K562 (cell line): ENCODE measurements at regions not wholly inside any gene's neighbourhood (a gene's known extent, or its start where the extent isn't known, plus 50 kb on each side); places are given as distances from the start of the nearest gene placed in this dataset.
"Not testable (repeated sequence)": the region's sequence is repeated elsewhere in the genome, so short reads cannot be mapped to it uniquely, and the experiment has no call there.

Experiments used
- DMBX1 ChIP-seq: fragments of 250-450 bp; sonication (Bioruptor Pico); IDR thresholded peaks from 2 replicates; pipeline ENCODE4 v1.8.0; 2022; ENCODE audit warnings: inconsistent platforms, mild to moderate bottlenecking, moderate library complexity, borderline replicate concordance
- MYC ChIP-seq, 2 experiments: fragments of 250-450 bp in 1 of 2; sonication (Bioruptor Pico) in 1 of 2; IDR thresholded peaks; 2 replicates each; pipeline versions ENCODE4 v1.5.1 to v1.6.1; 2012 to 2021; ENCODE audit warnings: low read depth in 2 of 2, borderline replicate concordance in 1 of 2, improper control_type of control experiment in 1 of 2, low read length in 1 of 2, mild to moderate bottlenecking in 1 of 2, moderate library complexity in 1 of 2
- TEAD2 ChIP-seq: fragments of 450-650 bp; IDR thresholded peaks from 2 replicates; pipeline ENCODE4 v1.6.1; 2016; ENCODE audit warnings: missing genetic modification characterization, control low read depth, missing compliant biosample characterization
- ZNF316 ChIP-seq: fragments of 450-650 bp; IDR thresholded peaks from 2 replicates; pipeline ENCODE4 v1.6.1; 2016
- TF ChIP-seq, protein P1 (sequence below), 2 experiments: fragments of 450-650 bp in 1 of 2; sonication (generic) in 1 of 2; formaldehyde crosslinking in 1 of 2; IDR thresholded peaks; 2 replicates each; pipeline versions ENCODE4 v1.7.1 to v1.9.0; 2016 to 2022; ENCODE audit warnings: inconsistent platforms in 1 of 2, mild to moderate bottlenecking in 1 of 2, missing genetic modification reagents in 1 of 2
- TF ChIP-seq, protein P2 (sequence below): fragments of 450-650 bp; conservative IDR thresholded peaks from 2 replicates; pipeline ENCODE4 v1.6.1; 2016; ENCODE audit warnings: missing genetic modification characterization, low read depth, mild to moderate bottlenecking, missing compliant biosample characterization, moderate library complexity
- TF ChIP-seq, protein P3 (sequence below): fragments of 200-800 bp; sonication (Bioruptor generic); IDR thresholded peaks from 2 replicates; pipeline ENCODE4 v1.6.1; 2017; ENCODE audit warnings: missing genetic modification characterization, missing compliant biosample characterization
- TF ChIP-seq, protein P4 (sequence below): sonication (generic); formaldehyde crosslinking; IDR thresholded peaks from 2 replicates; pipeline ENCODE4 v1.8.1; 2023; ENCODE audit warnings: mild to moderate bottlenecking, missing genetic modification reagents
- TF ChIP-seq, protein P5 (sequence below), 3 experiments: fragments of 200-800 bp in 1 of 3; sonication (Bioruptor generic) in 1 of 3; sonication (generic) in 1 of 3; formaldehyde crosslinking in 1 of 3; IDR thresholded peaks; 2 replicates each; pipeline versions ENCODE4 v1.6.1 to v1.8.0; 2016 to 2022; ENCODE audit warnings: mild to moderate bottlenecking in 2 of 3, missing compliant biosample characterization in 2 of 3, missing genetic modification characterization in 2 of 3, missing genetic modification reagents in 1 of 3

DNA sequence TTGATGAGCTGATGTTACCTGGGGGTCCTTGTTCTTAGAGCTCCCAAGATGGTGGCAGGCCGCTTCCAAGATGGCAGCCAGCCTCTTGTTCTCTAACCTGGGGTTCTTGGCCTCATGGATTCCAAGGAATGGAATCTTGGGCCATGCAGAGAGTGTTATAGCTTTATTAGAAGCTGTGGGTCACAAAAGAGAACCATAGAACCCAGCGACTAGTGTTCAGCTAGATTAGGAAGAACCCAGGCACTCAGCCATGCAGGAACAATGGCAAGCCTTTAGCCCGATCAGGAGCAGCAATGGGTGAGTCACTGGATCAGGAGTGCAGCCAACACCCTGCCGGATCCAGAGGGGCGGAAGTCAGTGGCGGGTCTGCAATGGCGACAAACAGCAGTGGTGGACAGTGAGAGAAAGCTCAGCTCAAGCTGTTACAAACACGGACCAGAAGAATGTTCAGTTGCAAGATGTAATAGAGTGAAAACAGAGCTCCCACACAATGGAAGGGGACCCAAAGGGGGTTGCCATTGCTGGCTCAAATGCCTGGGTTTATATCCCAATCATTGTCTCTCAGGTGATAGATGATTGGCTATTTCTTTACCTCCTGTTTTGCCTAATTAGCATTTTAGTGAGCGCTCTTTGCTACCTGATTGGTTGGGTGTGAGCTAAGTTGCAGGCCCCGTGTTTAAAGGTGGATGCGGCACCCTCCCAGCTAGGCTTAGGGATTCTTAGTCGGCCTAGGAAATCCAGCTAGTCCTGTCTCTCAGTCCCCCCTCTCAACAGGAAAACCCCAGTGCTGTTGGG, 58.2 kb upstream of the CSF1 start (continued):
- TF ChIP-seq, protein P1, sequence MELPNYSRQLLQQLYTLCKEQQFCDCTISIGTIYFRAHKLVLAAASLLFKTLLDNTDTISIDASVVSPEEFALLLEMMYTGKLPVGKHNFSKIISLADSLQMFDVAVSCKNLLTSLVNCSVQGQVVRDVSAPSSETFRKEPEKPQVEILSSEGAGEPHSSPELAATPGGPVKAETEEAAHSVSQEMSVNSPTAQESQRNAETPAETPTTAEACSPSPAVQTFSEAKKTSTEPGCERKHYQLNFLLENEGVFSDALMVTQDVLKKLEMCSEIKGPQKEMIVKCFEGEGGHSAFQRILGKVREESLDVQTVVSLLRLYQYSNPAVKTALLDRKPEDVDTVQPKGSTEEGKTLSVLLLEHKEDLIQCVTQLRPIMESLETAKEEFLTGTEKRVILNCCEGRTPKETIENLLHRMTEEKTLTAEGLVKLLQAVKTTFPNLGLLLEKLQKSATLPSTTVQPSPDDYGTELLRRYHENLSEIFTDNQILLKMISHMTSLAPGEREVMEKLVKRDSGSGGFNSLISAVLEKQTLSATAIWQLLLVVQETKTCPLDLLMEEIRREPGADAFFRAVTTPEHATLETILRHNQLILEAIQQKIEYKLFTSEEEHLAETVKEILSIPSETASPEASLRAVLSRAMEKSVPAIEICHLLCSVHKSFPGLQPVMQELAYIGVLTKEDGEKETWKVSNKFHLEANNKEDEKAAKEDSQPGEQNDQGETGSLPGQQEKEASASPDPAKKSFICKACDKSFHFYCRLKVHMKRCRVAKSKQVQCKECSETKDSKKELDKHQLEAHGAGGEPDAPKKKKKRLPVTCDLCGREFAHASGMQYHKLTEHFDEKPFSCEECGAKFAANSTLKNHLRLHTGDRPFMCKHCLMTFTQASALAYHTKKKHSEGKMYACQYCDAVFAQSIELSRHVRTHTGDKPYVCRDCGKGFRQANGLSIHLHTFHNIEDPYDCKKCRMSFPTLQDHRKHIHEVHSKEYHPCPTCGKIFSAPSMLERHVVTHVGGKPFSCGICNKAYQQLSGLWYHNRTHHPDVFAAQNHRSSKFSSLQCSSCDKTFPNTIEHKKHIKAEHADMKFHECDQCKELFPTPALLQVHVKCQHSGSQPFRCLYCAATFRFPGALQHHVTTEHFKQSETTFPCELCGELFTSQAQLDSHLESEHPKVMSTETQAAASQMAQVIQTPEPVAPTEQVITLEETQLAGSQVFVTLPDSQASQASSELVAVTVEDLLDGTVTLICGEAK (IDR thresholded peaks at IDR 0.05): 0 out of 2 replicates have a peak, but pooled peaks have one; percentile 19
- TF ChIP-seq, protein P1 (CRISPR knock-in tag; IDR thresholded peaks at IDR 0.05): not testable (repeated sequence)
- TF ChIP-seq ZNF316: peak; percentile 71
- TF ChIP-seq, protein P2, sequence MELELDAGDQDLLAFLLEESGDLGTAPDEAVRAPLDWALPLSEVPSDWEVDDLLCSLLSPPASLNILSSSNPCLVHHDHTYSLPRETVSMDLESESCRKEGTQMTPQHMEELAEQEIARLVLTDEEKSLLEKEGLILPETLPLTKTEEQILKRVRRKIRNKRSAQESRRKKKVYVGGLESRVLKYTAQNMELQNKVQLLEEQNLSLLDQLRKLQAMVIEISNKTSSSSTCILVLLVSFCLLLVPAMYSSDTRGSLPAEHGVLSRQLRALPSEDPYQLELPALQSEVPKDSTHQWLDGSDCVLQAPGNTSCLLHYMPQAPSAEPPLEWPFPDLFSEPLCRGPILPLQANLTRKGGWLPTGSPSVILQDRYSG (tag): peak; percentile 92
- TF ChIP-seq, protein P3, sequence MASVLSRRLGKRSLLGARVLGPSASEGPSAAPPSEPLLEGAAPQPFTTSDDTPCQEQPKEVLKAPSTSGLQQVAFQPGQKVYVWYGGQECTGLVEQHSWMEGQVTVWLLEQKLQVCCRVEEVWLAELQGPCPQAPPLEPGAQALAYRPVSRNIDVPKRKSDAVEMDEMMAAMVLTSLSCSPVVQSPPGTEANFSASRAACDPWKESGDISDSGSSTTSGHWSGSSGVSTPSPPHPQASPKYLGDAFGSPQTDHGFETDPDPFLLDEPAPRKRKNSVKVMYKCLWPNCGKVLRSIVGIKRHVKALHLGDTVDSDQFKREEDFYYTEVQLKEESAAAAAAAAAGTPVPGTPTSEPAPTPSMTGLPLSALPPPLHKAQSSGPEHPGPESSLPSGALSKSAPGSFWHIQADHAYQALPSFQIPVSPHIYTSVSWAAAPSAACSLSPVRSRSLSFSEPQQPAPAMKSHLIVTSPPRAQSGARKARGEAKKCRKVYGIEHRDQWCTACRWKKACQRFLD (CRISPR knock-in tag): peak; percentile 95
- TF ChIP-seq TEAD2: 0 out of 2 replicates have a peak, but pooled peaks have one; percentile 1
- TF ChIP-seq DMBX1 (CRISPR knock-in tag): peak; percentile 92
- TF ChIP-seq, protein P4, sequence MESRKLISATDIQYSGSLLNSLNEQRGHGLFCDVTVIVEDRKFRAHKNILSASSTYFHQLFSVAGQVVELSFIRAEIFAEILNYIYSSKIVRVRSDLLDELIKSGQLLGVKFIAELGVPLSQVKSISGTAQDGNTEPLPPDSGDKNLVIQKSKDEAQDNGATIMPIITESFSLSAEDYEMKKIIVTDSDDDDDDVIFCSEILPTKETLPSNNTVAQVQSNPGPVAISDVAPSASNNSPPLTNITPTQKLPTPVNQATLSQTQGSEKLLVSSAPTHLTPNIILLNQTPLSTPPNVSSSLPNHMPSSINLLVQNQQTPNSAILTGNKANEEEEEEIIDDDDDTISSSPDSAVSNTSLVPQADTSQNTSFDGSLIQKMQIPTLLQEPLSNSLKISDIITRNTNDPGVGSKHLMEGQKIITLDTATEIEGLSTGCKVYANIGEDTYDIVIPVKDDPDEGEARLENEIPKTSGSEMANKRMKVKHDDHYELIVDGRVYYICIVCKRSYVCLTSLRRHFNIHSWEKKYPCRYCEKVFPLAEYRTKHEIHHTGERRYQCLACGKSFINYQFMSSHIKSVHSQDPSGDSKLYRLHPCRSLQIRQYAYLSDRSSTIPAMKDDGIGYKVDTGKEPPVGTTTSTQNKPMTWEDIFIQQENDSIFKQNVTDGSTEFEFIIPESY (CRISPR knock-in tag): peak; percentile 91
- TF ChIP-seq, protein P5, sequence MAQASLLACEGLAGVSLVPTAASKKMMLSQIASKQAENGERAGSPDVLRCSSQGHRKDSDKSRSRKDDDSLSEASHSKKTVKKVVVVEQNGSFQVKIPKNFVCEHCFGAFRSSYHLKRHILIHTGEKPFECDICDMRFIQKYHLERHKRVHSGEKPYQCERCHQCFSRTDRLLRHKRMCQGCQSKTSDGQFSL (CRISPR knock-in tag; IDR thresholded peaks at IDR 0.05): not testable (repeated sequence)
- TF ChIP-seq, protein P5 (tag; IDR thresholded peaks at IDR 0.05): peak in 1 of 2 experiments; percentile 81; a peak in 1 of 4 replicates
- TF ChIP-seq MYC (IDR thresholded peaks at IDR 0.05; ENCODE audit: low read depth, low read length): not testable (repeated sequence)
- TF ChIP-seq MYC (CRISPR knock-in tag; IDR thresholded peaks at IDR 0.05; ENCODE audit: borderline replicate concordance, low read depth): peak; percentile 34; the same call in 1 of the 2 replicates
